ENCODE measurements at regions not wholly inside any gene's neighbourhood (a gene's known extent, or its start where the extent isn't known, plus 50 kb on each side); places are given as distances from the start of the nearest gene placed in this dataset.

- intact Hi-C loops (cut with DNase I) = no loop called here
- H3K9me3 ChIP-seq (ENCODE audit: control insufficient read depth in 2 of 3, insufficient read depth in 1 of 3, low read length in 3 of 3) = no peaks in the 10 kb centered on the region
These were observed 185.6 kb upstream of the ARID2 start for GRCh38 chr12:45543887-45544286.

DNA sequence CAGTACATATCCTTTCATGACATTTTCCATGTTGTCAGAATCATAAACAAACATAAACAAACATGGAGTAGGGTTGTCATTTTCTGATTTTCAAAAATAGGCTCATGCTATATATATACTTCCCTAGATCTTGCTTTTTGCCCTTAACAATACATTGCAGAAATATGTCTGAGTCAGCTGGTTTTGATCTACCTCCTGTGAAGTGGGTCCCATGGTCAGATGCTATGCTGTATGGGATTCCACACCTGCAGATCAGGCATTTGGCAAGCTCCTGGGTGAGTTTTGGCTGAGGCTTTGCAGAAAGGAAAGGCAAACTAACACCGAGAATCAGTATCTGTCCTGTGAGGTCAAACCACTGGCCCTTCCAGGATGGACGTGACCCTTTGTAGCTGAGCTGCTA lies 183.0 kb upstream of the ARID2 start:
- H3K4me1 ChIP-seq (ENCODE audit: control insufficient read depth in 2 of 3, insufficient read depth in 2 of 3, low read depth in 1 of 3, low read length in 3 of 3) = no peaks in the 10 kb centered on the region
- no peaks in the 10 kb centered on the region for H3K36me3 ChIP-seq (ENCODE audit: control insufficient read depth in 2 of 3, insufficient read depth in 3 of 3, low read length in 3 of 3)
- TF ChIP-seq, protein P1, sequence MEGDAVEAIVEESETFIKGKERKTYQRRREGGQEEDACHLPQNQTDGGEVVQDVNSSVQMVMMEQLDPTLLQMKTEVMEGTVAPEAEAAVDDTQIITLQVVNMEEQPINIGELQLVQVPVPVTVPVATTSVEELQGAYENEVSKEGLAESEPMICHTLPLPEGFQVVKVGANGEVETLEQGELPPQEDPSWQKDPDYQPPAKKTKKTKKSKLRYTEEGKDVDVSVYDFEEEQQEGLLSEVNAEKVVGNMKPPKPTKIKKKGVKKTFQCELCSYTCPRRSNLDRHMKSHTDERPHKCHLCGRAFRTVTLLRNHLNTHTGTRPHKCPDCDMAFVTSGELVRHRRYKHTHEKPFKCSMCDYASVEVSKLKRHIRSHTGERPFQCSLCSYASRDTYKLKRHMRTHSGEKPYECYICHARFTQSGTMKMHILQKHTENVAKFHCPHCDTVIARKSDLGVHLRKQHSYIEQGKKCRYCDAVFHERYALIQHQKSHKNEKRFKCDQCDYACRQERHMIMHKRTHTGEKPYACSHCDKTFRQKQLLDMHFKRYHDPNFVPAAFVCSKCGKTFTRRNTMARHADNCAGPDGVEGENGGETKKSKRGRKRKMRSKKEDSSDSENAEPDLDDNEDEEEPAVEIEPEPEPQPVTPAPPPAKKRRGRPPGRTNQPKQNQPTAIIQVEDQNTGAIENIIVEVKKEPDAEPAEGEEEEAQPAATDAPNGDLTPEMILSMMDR (IDR thresholded peaks at IDR 0.05; ENCODE audit: borderline replicate concordance, extremely low read depth, insufficient read depth) = no peak
- H3K27me3 ChIP-seq (ENCODE audit: control insufficient read depth, insufficient read depth, low read length) = no peaks in the 10 kb centered on the region
- FAIRE-seq (no peak), DNase-seq (no peak)
- H3K27ac ChIP-seq (ENCODE audit: low read depth in 2 of 2, low read length in 2 of 2) = no peak overlapping the region
- intact Hi-C loops (cut with DNase I) = no loop called here
- H3K9me3 ChIP-seq (ENCODE audit: control insufficient read depth in 2 of 3, insufficient read depth in 1 of 3, low read length in 3 of 3) = no peaks in the 10 kb centered on the region
- no peak overlapping the region for H3K9ac ChIP-seq (ENCODE audit: low read length in 3 of 3)
- no peak overlapping the region for H3K4me3 ChIP-seq (ENCODE audit: low read length in 3 of 3)

More at GRCh38 chr12:45543887-45544286, 185.6 kb upstream of the ARID2 start:
- Histone ChIP-seq H3K27ac (ENCODE audit: low read depth in 2 of 2, low read length in 2 of 2) (no peak overlapping the region), H3K4me3 (ENCODE audit: low read length in 3 of 3) (no peak overlapping the region), H3K9ac (ENCODE audit: low read length in 3 of 3) (no peak overlapping the region), H3K36me3 (ENCODE audit: control insufficient read depth in 2 of 3, insufficient read depth in 3 of 3, low read length in 3 of 3) (no peaks in the 10 kb centered on the region), H3K4me1 (ENCODE audit: control insufficient read depth in 2 of 3, insufficient read depth in 2 of 3, low read depth in 1 of 3, low read length in 3 of 3) (no peaks in the 10 kb centered on the region), H3K27me3 (ENCODE audit: control insufficient read depth, insufficient read depth, low read length) (no peaks in the 10 kb centered on the region)
- TF ChIP-seq, protein P1 (IDR thresholded peaks at IDR 0.05; ENCODE audit: borderline replicate concordance, extremely low read depth, insufficient read depth) = peak; percentile 61
- DNase-seq (peak in 4 of 5 donors; percentile 42 to 85 (median 66)), FAIRE-seq (no peak)

- no peaks in the 10 kb centered on the region for H3K4me1 ChIP-seq (ENCODE audit: control insufficient read depth in 2 of 3, insufficient read depth in 2 of 3, low read depth in 1 of 3, low read length in 3 of 3)
- FAIRE-seq = no peak
- DNase-seq = no peak
- no peak overlapping the region for H3K27ac ChIP-seq (ENCODE audit: low read depth in 2 of 2, low read length in 2 of 2)
- TF ChIP-seq, protein P1 (IDR thresholded peaks at IDR 0.05; ENCODE audit: borderline replicate concordance, extremely low read depth, insufficient read depth) = no peak
- H3K9ac ChIP-seq (ENCODE audit: low read length in 3 of 3) = no peak overlapping the region
- no peak overlapping the region for H3K4me3 ChIP-seq (ENCODE audit: low read length in 3 of 3)
- intact Hi-C loops (cut with DNase I) = no loop called here
- H3K27me3 ChIP-seq (ENCODE audit: control insufficient read depth, insufficient read depth, low read length) = no peaks in the 10 kb centered on the region
- no peaks in the 10 kb centered on the region for H3K9me3 ChIP-seq (ENCODE audit: control insufficient read depth in 2 of 3, insufficient read depth in 1 of 3, low read length in 3 of 3)
- H3K36me3 ChIP-seq (ENCODE audit: control insufficient read depth in 2 of 3, insufficient read depth in 3 of 3, low read length in 3 of 3) = no peaks in the 10 kb centered on the region
These were observed 182.4 kb upstream of the ARID2 start for GRCh38 chr12:45547132-45547531.

DNA sequence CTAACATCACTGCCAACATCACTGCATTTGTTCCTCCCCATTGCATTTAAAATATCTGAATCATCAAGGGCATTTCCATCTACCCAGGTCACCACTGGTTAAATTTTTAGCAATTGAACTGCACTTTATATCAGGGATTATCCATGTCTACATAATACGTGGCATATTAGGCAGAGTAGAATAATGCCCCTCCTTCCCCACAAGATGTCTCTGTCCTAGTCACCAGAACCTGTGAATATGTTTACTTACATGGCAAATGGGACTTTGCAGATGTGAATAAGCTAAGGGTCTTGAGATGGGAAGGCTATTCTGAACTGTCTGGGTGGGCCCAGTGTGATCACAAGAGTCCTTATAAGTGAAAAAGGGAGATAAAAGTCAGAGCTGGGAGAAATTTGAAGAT lies 181.7 kb upstream of the ARID2 start:
- FAIRE-seq = no peak
- H3K4me1 ChIP-seq (ENCODE audit: control insufficient read depth in 2 of 3, insufficient read depth in 2 of 3, low read depth in 1 of 3, low read length in 3 of 3) = no peaks in the 10 kb centered on the region

More for the DNA sequence above, 181.7 kb upstream of the ARID2 start:
- H3K4me3 ChIP-seq (ENCODE audit: low read length in 3 of 3) = no peak overlapping the region
- intact Hi-C loops (cut with DNase I) = no loop called here
- H3K36me3 ChIP-seq (ENCODE audit: control insufficient read depth in 2 of 3, insufficient read depth in 3 of 3, low read length in 3 of 3) = no peaks in the 10 kb centered on the region
- no peak overlapping the region for H3K27ac ChIP-seq (ENCODE audit: low read depth in 2 of 2, low read length in 2 of 2)
- TF ChIP-seq, protein P1 (IDR thresholded peaks at IDR 0.05; ENCODE audit: borderline replicate concordance, extremely low read depth, insufficient read depth) = no peak
- H3K9me3 ChIP-seq (ENCODE audit: control insufficient read depth in 2 of 3, insufficient read depth in 1 of 3, low read length in 3 of 3) = no peaks in the 10 kb centered on the region
- no peaks in the 10 kb centered on the region for H3K27me3 ChIP-seq (ENCODE audit: control insufficient read depth, insufficient read depth, low read length)
- no peak for DNase-seq
- H3K9ac ChIP-seq (ENCODE audit: low read length in 3 of 3) = no peak overlapping the region
